Chondrocyte (in vitro differentiated cells): ENCODE measurements at regions not wholly inside any gene's neighbourhood (a gene's known extent, or its start where the extent isn't known, plus 50 kb on each side); places are given as distances from the start of the nearest gene placed in this dataset.

ENCODE experiments used
- DNase-seq: peaks from one replicate; pipeline ENCODE4 v3.0.0; 2021; ENCODE audit warnings: mixed read lengths, low spot score
- H3K27ac Mint-ChIP-seq: one replicate; pipeline ENCODE4 v1.8.0; 2021; ENCODE audit warnings: mild to moderate bottlenecking, moderate library complexity, mixed read lengths; ENCODE audit not compliant: unreplicated experiment
- H3K27me3 Mint-ChIP-seq: 2 replicates; pipeline ENCODE4 v1.8.0; 2021; ENCODE audit warnings: low read depth, mixed read lengths
- H3K36me3 Mint-ChIP-seq: 2 replicates; pipeline ENCODE4 v1.8.0; 2021; ENCODE audit warnings: low read depth, mixed read lengths
- H3K4me1 Mint-ChIP-seq: 2 replicates; pipeline ENCODE4 v1.8.0; 2021; ENCODE audit warnings: low read depth, mild to moderate bottlenecking, mixed read lengths
- H3K4me3 Mint-ChIP-seq: one replicate; pipeline ENCODE4 v1.8.0; 2021; ENCODE audit warnings: mild to moderate bottlenecking, moderate library complexity, mixed read lengths; ENCODE audit not compliant: unreplicated experiment
- H3K9me3 Mint-ChIP-seq: 2 replicates; pipeline ENCODE4 v1.8.0; 2021; ENCODE audit warnings: low read depth, mixed read lengths
- CTCF ChIP-seq: fragments of 200-600 bp; sonication (generic); IDR thresholded peaks from 2 replicates; pipeline ENCODE4 v1.5.0; 2021; ENCODE audit warnings: antibody characterized with exemption, mild to moderate bottlenecking, moderate library complexity

DNA sequence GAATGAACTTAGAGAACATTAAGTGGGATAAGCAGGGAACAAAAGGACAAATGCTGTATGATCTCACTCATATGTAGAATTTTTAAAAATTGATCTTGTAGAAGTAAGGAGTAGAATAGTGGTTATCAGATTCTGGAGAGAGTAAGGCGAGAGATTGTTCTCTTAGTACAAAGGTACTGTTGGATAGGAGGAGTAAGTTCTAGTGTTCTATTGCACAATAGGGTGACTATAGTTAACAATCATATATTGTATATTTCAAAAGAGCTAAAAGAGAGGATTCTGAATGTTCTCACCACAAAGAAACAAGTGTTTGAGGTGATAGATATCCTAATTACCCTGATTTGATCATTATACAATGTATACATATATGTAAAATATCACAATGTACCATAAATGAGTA, 735.9 kb downstream of the NCAM2 start:
- TF ChIP-seq CTCF: no peak
- H3K27ac Mint-ChIP-seq: no peak overlapping the region

GRCh38 chr21:21737186-21737585, 739.0 kb downstream of the NCAM2 start:
- no peak overlapping the region for H3K27ac Mint-ChIP-seq
- DNase-seq: no peak
- H3K4me1 Mint-ChIP-seq: peaks cover 3% of the 10 kb centered on the region
- H3K4me3 Mint-ChIP-seq: no peak overlapping the region
- H3K27me3 Mint-ChIP-seq: no peaks in the 10 kb centered on the region
- H3K9me3 Mint-ChIP-seq: no peaks in the 10 kb centered on the region
- TF ChIP-seq CTCF: no peak
- no peaks in the 10 kb centered on the region for H3K36me3 Mint-ChIP-seq

More for the DNA sequence above, 735.9 kb downstream of the NCAM2 start:
- Mint-ChIP-seq H3K36me3 (no peaks in the 10 kb centered on the region), H3K4me1 (peaks cover 3% of the 10 kb centered on the region), H3K27me3 (no peaks in the 10 kb centered on the region), H3K4me3 (no peak overlapping the region), H3K9me3 (no peaks in the 10 kb centered on the region)
- no peak for DNase-seq

DNA sequence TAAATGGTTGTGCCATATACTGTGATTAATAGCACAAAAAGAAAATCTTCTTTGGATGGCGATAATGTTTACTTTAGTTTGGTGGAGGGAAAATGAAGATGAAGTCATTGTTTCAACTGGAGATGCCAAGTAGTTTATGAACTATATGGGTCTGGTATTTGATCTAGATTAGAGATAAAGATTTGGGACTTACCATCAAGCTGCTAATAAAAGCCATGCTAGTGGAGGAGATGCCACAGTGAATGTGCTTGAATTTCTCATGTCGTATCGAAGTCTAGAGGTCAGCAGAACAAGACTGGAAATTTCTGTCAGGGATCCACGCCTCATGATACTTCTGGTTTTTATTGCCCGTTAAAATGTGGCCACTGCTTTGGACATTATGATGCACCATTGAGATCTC, 742.0 kb downstream of the NCAM2 start:
- Mint-ChIP-seq H3K36me3 (peaks cover under 1% of the 10 kb centered on the region), H3K4me3 (no peak overlapping the region), H3K9me3 (peaks cover 4% of the 10 kb centered on the region), H3K27ac (no peak overlapping the region), H3K27me3 (no peaks in the 10 kb centered on the region), H3K4me1 (no peaks in the 10 kb centered on the region)
- no peak for TF ChIP-seq CTCF
- DNase-seq: no peak

GRCh38 chr21:21750124-21750825, 752.1 kb downstream of the NCAM2 start:
- DNase-seq: no peak
- Mint-ChIP-seq H3K27ac (no peak overlapping the region), H3K36me3 (peaks cover 1% of the 10 kb centered on the region), H3K4me3 (no peak overlapping the region), H3K9me3 (peaks cover 6% of the 10 kb centered on the region), H3K4me1 (peaks cover 4% of the 10 kb centered on the region), H3K27me3 (no peaks in the 10 kb centered on the region)
- TF ChIP-seq CTCF: no peak

DNA sequence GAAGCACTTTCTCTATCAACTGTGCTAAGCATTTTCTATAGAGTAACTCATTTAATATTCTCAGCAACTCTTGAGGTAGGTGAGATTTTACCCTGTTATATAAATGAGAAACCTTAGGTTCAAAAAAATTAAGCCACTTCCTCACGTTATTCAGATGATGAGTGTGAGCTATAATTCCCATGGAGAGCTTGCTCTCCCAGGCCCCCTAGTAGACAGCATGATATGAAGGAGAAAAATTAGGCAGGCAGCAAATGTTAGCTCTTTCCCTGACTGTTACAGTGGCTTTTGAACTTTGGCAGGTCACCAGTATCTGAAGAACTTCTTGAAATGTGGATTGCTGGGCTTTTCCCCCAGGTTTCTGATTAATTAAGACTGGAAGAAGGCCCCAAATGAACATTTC, 753.1 kb downstream of the NCAM2 start:
- Mint-ChIP-seq H3K27me3 (no peaks in the 10 kb centered on the region), H3K9me3 (peaks cover 4% of the 10 kb centered on the region), H3K36me3 (no peaks in the 10 kb centered on the region), H3K4me1 (peaks cover 4% of the 10 kb centered on the region), H3K27ac (no peak overlapping the region), H3K4me3 (no peak overlapping the region)
- TF ChIP-seq CTCF: no peak
- DNase-seq: no peak
